IMR-90 (cell line): ENCODE measurements at regions not wholly inside any gene's neighbourhood (a gene's known extent, or its start where the extent isn't known, plus 50 kb on each side); places are given as distances from the start of the nearest gene placed in this dataset.

Source experiments
- ATAC-seq: fragments of 200-7000 bp; cut with Tn5 transposase; 2 replicates; pipeline ENCODE4 v1.9.1; 2020; ENCODE audit warnings: low read depth, mild to moderate bottlenecking, moderate library complexity
- BruUV-seq: library from RNA; stranded (reverse); fragments of 400-500 nt; replicated peaks from 2 replicates; lab custom pipeline; 2021; lab: Mats Ljungman, UMichigan
- CTCF ChIA-PET: fragments of 300-600 bp; formaldehyde crosslinking; extraction: SDS; loops from one replicate; lab custom pipeline; 2021; ENCODE audit warnings: antibody characterized with exemption; lab: Yijun Ruan, JAX
- POLR2A ChIA-PET: fragments of 300-600 bp; sonication (Branson Sonifier 250); formaldehyde crosslinking; loops from one replicate; lab custom pipeline; 2022; ENCODE audit warnings: antibody characterized with exemption; ENCODE audit not compliant: unreplicated experiment; lab: Charles Lee
- DNase-seq: peaks from one replicate; pipeline ENCODE4 v3.0.0; 2013
- H2AFZ ChIP-seq: replicated peaks from 2 replicates; pipeline ENCODE3; 2013; ENCODE audit warnings: low read length, mild to moderate bottlenecking; ENCODE audit not compliant: poor library complexity
- H2AK5ac ChIP-seq: 2 replicates; pipeline ENCODE4 v1.6.1; 2013; ENCODE audit warnings: low read depth, low read length, inconsistent platforms
- H2AK9ac ChIP-seq: replicated peaks from 2 replicates; pipeline ENCODE3; 2013; ENCODE audit warnings: mild to moderate bottlenecking, low read depth, low read length, moderate library complexity; ENCODE audit not compliant: poor library complexity
- H2BK120ac ChIP-seq: 2 replicates; pipeline ENCODE4 v1.6.1; 2013; ENCODE audit warnings: low read depth, low read length, inconsistent platforms
- H2BK15ac ChIP-seq: 3 replicates; pipeline ENCODE4 v1.6.1; 2013; ENCODE audit warnings: low read depth, low read length, inconsistent platforms
- H2BK20ac ChIP-seq: 2 replicates; pipeline ENCODE4 v1.6.1; 2013; ENCODE audit warnings: low read depth, mild to moderate bottlenecking, inconsistent platforms, low read length, moderate library complexity
- H2BK5ac ChIP-seq: 2 replicates; pipeline ENCODE4 v1.6.1; 2013; ENCODE audit warnings: mild to moderate bottlenecking, low read depth, low read length, inconsistent platforms; ENCODE audit not compliant: poor library complexity, severe bottlenecking
- H3K14ac ChIP-seq: replicated peaks from 2 replicates; pipeline ENCODE4 v1.6.1; 2013; ENCODE audit warnings: low read depth, low read length, inconsistent platforms
- H3K18ac ChIP-seq: 2 replicates; pipeline ENCODE4 v1.6.1; 2013; ENCODE audit warnings: low read depth, low read length, control low read depth
- H3K23ac ChIP-seq: 2 replicates; pipeline ENCODE4 v1.6.1; 2013; ENCODE audit warnings: low read depth, low read length, inconsistent platforms
- H3K27ac ChIP-seq: 2 replicates; pipeline ENCODE4 v1.5.1; 2013; ENCODE audit warnings: mild to moderate bottlenecking, control low read depth, low read length; ENCODE audit not compliant: insufficient read depth
- H3K27me3 ChIP-seq: 2 replicates; pipeline ENCODE4 v1.6.1; 2013; ENCODE audit warnings: low read length; ENCODE audit not compliant: control insufficient read depth, insufficient read depth
- H3K36me3 ChIP-seq: 2 replicates; pipeline ENCODE4 v1.6.1; 2013; ENCODE audit warnings: low read length, mixed read lengths; ENCODE audit not compliant: control insufficient read depth, insufficient read depth
- H3K4ac ChIP-seq: 2 replicates; pipeline ENCODE4 v1.6.1; 2013; ENCODE audit warnings: low read depth, low read length, inconsistent platforms
- H3K4me1 ChIP-seq: 2 replicates; pipeline ENCODE4 v1.6.1; 2013; ENCODE audit warnings: low read length, mixed read lengths; ENCODE audit not compliant: control insufficient read depth, insufficient read depth
- H3K4me2 ChIP-seq: 2 replicates; pipeline ENCODE4 v1.6.1; 2013; ENCODE audit warnings: low read depth, mild to moderate bottlenecking, control low read depth, low read length, moderate library complexity
- H3K4me3 ChIP-seq: 2 replicates; pipeline ENCODE4 v1.5.1; 2013; ENCODE audit warnings: low read depth, mild to moderate bottlenecking, control low read depth, low read length, moderate library complexity; ENCODE audit not compliant: insufficient read depth
- H3K56ac ChIP-seq: 2 replicates; pipeline ENCODE4 v1.6.1; 2013; ENCODE audit warnings: low read length, inconsistent platforms; ENCODE audit not compliant: insufficient read depth; ENCODE audit errors: extremely low read depth
- H3K79me1 ChIP-seq, 2 experiments: 2 replicates each; pipeline ENCODE4 v1.6.1; 2013; ENCODE audit warnings: low read length in 2 of 2, inconsistent platforms in 1 of 2, low read depth in 1 of 2
- H3K9ac ChIP-seq: 2 replicates; pipeline ENCODE4 v1.6.1; 2013; ENCODE audit warnings: low read depth, low read length, control low read depth
- H3K9me1 ChIP-seq: 2 replicates; pipeline ENCODE4 v1.6.1; 2013; ENCODE audit warnings: low read length, inconsistent platforms; ENCODE audit not compliant: insufficient read depth
- H3K9me3 ChIP-seq: 2 replicates; pipeline ENCODE4 v1.6.1; 2013; ENCODE audit warnings: low read length; ENCODE audit not compliant: control insufficient read depth, insufficient read depth
- H4K20me1 ChIP-seq: 2 replicates; pipeline ENCODE4 v1.6.1; 2013; ENCODE audit warnings: low read length, inconsistent platforms; ENCODE audit not compliant: insufficient read depth
- H4K5ac ChIP-seq: 2 replicates; pipeline ENCODE4 v1.6.1; 2013; ENCODE audit warnings: mild to moderate bottlenecking, low read depth, low read length, control low read depth
- H4K8ac ChIP-seq, 2 experiments: 2 replicates each; pipeline ENCODE4 v1.6.1; 2013; ENCODE audit warnings: low read depth in 2 of 2, low read length in 2 of 2, control low read depth in 1 of 2, inconsistent platforms in 1 of 2
- H4K91ac ChIP-seq: 2 replicates; pipeline ENCODE4 v1.6.1; 2013; ENCODE audit warnings: low read depth, low read length, inconsistent platforms; ENCODE audit not compliant: insufficient read depth
- POLR2A ChIP-seq: IDR thresholded peaks from 2 replicates; pipeline ENCODE4 v1.6.1; 2012; ENCODE audit warnings: mild to moderate bottlenecking, low read depth, low read length
- WGBS, 2 experiments: methylation state at CpG; one replicate each; pipeline versions ENCODE4 v1.1.5 to v1.1.7; 2013; ENCODE audit warnings: missing lambda C conversion rate in 2 of 2; ENCODE audit not compliant: insufficient read length in 1 of 2; ENCODE audit errors: extremely low coverage in 2 of 2; 5-methylcytosine and 5-hydroxymethylcytosine counted together
- dilution Hi-C: fragments of 300-500 bp; cut with HindIII; formaldehyde crosslinking; loops from one replicate; pipeline ENCODE4 v1.14.3; 2018; ENCODE audit warnings: low sequenced_read_pairs; ENCODE audit not compliant: unreplicated experiment
- in situ Hi-C: fragments of 300-500 bp; cut with MboI; formaldehyde crosslinking; loops from 3 replicates; pipeline ENCODE4 v1.14.3; 2019; ENCODE audit warnings: low sequenced_read_pairs, inconsistent platforms, mixed read lengths
- intact Hi-C: fragments of 100-400 bp; cut with micrococcal nuclease; formaldehyde crosslinking; loops from 2 replicates; pipeline ENCODE4 v1.10.0; 2022

DNA sequence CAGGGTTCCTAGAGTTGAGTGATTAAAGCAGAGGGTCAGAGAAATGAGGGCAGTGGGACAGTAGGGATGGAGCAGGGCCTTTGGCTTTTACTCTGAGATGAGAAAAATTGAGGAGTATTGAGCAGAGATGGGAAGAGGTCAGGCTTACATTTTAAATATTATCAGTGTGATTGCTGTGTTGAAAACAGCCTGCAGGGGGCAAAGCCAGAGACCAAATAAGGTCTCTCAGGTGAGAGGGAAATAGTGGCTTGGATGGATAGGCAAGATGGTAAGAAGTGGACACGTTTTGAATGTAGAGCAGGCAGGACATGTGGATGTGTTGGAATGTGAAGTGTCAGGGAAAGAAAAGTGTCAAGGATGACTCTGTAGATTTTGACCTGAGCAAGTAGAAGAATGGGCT lies 105.0 kb upstream of the MAP3K7 start:
- Histone ChIP-seq H3K9me1 (no peaks in the 10 kb centered on the region), H2AFZ (no peak overlapping the region), H2AK9ac (no peak overlapping the region), H2BK5ac (no peak overlapping the region), H3K4me3 (no peak overlapping the region), H3K4ac (no peak overlapping the region), H3K27me3 (no peaks in the 10 kb centered on the region), H3K18ac (no peak overlapping the region), H4K5ac (no peak overlapping the region), H2BK15ac (no peak overlapping the region), H4K8ac (no peak overlapping the region), H2BK20ac (no peak overlapping the region), H3K4me1 (no peaks in the 10 kb centered on the region), H3K79me1 (no peaks in the 10 kb centered on the region), H3K36me3 (no peaks in the 10 kb centered on the region), H3K14ac (no peak overlapping the region), H4K20me1 (no peaks in the 10 kb centered on the region), H3K9ac (no peak overlapping the region), H2AK5ac (no peak overlapping the region), H3K9me3 (no peaks in the 10 kb centered on the region), H3K27ac (no peak overlapping the region), H3K4me2 (no peak overlapping the region), H3K23ac (no peak overlapping the region), H2BK120ac (no peak overlapping the region), H4K91ac (no peak overlapping the region), H3K56ac (no peak overlapping the region)
- ATAC-seq, result no peak
- ChIA-PET CTCF (no interaction called here), POLR2A (no interaction called here)
- TF ChIP-seq POLR2A, result no peak
- no peak for DNase-seq
- WGBS, 2 experiments, result 25% methylated on average over 1 of the region's 1 CpG; no CpG with 5 or more reads in 1 of the 2 experiments
- no TSS peak for BruUV-seq
- intact Hi-C loops, result no loop called here
- in situ Hi-C loops, result no loop called here
- dilution Hi-C loops, result no loop called here
